IPS DF 6.9 (cell line): ENCODE measurements at regions not wholly inside any gene's neighbourhood (a gene's known extent, or its start where the extent isn't known, plus 50 kb on each side); places are given as distances from the start of the nearest gene placed in this dataset.

Experiments
- DNase-seq: peaks from one replicate; pipeline ENCODE4 v3.0.0-alpha.2; 2013; ENCODE audit warnings: low read depth, low spot score
- H3K27ac ChIP-seq: one replicate; pipeline ENCODE4 v1.5.1; 2013; ENCODE audit warnings: low read length, control low read depth
- H3K27me3 ChIP-seq: 2 replicates; pipeline ENCODE4 v1.6.1; 2013; ENCODE audit warnings: mild to moderate bottlenecking, low read length; ENCODE audit not compliant: control insufficient read depth, insufficient read depth
- H3K36me3 ChIP-seq: 2 replicates; pipeline ENCODE4 v1.6.1; 2013; ENCODE audit warnings: low read length; ENCODE audit not compliant: control insufficient read depth, insufficient read depth
- H3K4me1 ChIP-seq: 2 replicates; pipeline ENCODE4 v1.6.1; 2013; ENCODE audit warnings: low read length; ENCODE audit not compliant: control insufficient read depth, insufficient read depth
- H3K4me3 ChIP-seq: 2 replicates; pipeline ENCODE4 v1.5.1; 2013; ENCODE audit warnings: mild to moderate bottlenecking, low read length
- H3K9me3 ChIP-seq: 2 replicates; pipeline ENCODE4 v1.6.1; 2013; ENCODE audit warnings: low read length, inconsistent platforms; ENCODE audit not compliant: control insufficient read depth, insufficient read depth
- WGBS: extraction: QIAGEN DNeasy Blood & Tissue Kit; methylation state at CpG from one replicate; pipeline ENCODE4 v1.1.7; 2013; ENCODE audit warnings: mixed read lengths, missing lambda C conversion rate; ENCODE audit not compliant: insufficient read length, insufficient coverage; 5-methylcytosine and 5-hydroxymethylcytosine counted together

DNA sequence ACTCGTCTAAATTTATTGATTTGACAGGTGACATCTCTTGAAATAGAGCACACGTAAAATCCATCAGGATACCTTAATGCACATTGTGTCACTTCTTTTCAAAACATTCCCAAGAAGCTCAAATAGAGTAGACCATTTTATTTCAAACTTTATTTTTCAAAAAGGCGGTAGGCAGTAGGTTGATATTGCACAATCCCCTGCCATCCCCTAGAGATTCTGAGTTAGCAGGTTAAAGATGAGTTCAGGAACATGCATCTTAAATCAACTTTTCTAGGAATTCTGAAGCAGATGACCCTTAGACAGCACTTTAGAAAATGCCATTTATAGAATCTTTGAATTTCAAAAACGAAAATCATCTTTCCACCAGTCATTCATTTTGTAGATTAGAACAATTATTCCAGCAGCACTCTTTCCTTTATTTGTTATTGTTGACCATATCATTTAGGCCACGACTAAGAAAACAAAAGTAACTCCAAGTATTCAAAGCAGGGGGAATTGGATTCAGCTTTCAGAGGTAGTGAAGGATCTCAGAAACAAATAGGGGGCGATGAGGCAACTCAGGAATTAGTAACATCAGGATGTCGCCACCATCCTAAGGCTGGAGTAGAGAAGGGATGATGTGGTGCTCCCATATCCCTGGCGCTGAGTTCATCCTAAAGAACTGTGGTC is 198.2 kb upstream of the MCTP2 start:
- no peaks in the 10 kb centered on the region; the same call in 1 of the 2 replicates for H3K4me1 ChIP-seq
- H3K36me3 ChIP-seq: no peaks in the 10 kb centered on the region
- no CpG with 5 or more reads among the region's 8 CpGs for WGBS
- no peak for DNase-seq
- no peaks in the 10 kb centered on the region for H3K9me3 ChIP-seq
- no peak overlapping the region for H3K4me3 ChIP-seq
- H3K27ac ChIP-seq: no peak overlapping the region
- H3K27me3 ChIP-seq: no peaks in the 10 kb centered on the region

DNA sequence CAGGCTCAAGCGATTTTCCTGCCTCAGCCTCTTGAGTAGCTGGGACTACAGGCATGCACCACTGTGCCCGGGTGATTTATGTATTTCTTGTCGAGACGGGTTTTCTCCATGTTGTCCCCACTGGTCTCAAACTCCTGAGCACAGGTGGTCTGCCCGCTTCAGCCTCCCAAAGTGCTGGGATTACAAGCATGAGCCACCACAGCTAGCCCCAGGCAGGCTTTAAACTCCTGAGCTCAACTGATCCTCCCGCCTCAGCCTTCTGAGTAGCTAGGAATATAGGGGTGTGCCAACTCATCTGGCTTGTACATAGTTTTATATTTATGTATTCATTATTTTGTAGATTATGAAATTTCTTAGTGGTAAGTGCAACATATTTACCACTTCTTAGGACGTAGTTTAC is 198.8 kb upstream of the MCTP2 start:
- DNase-seq: no peak
- Histone ChIP-seq H3K27ac (no peak overlapping the region), H3K4me1 (no peaks in the 10 kb centered on the region; the same call in 1 of the 2 replicates), H3K27me3 (no peaks in the 10 kb centered on the region), H3K9me3 (no peaks in the 10 kb centered on the region), H3K4me3 (no peak overlapping the region), H3K36me3 (no peaks in the 10 kb centered on the region)
- no CpG with 5 or more reads among the region's 7 CpGs for WGBS

DNA sequence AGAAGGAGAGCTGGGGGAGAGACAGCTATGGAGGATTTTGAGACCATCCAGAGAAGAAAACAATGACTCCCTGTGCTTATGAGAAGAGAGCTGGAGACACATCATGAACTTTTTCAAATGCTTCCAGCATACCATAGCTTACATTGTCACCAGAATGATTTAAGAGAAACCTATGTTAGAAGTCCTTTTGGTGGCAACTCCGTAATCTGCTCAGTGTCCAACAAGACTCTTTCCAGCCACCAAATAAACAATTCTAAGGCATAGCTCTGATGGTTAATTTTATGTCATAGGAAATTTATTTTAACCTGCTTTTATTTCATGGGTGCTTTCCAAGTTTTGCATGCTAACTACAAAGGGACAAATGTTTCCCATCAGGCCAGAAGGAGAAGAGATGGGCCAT is 200.3 kb upstream of the MCTP2 start:
- H3K27ac ChIP-seq: no peak overlapping the region
- H3K9me3 ChIP-seq: no peaks in the 10 kb centered on the region
- no peak for DNase-seq
- no peak overlapping the region for H3K4me3 ChIP-seq
- H3K27me3 ChIP-seq: no peaks in the 10 kb centered on the region
- no peaks in the 10 kb centered on the region; the same call in 1 of the 2 replicates for H3K4me1 ChIP-seq
- no CpG with 5 or more reads among the region's 1 CpG for WGBS
- no peaks in the 10 kb centered on the region for H3K36me3 ChIP-seq

DNA sequence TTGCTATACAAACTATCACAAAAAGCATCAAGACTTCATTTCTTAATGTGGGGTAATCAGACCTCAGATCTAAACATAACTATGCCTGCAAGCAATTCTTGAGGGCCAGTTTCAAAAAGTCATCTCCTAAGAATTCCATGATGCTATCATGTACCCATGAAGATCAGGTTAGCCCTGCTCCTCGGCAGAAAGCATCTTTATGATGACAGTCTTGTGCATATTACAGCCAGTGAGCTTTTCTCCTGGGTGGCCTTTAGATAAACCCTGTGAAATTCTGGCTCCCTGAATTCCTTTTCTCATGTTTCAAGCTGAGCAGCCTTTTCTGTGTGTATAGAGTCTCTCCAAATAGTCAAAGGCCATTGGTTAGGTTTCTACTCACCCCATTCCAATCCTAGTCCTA is 201.9 kb upstream of the MCTP2 start:
- Histone ChIP-seq H3K27me3 (no peaks in the 10 kb centered on the region), H3K27ac (no peak overlapping the region), H3K36me3 (no peaks in the 10 kb centered on the region), H3K4me1 (no peaks in the 10 kb centered on the region; the same call in 1 of the 2 replicates), H3K4me3 (no peak overlapping the region), H3K9me3 (no peaks in the 10 kb centered on the region)
- DNase-seq: no peak
- no CpG with 5 or more reads among the region's 1 CpG for WGBS

DNA sequence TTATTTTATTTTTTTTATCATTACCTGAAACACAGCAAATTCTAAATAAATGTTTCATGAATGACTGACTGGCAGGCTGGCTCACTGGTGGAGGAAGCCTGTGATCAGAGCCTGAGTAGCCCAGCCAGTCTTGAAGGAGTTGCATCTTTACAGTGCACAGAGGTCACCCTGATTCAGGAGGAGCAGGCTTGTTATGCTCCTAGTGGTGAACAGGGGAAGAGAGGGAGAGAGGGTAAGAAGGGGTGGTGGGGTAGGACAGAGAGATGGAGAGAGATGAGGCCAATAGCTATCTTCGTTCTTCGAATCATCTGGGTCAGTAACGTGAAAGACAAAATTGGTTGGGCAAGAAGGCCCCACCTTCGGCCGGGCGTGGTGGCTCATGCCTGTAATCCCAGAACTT is 202.6 kb upstream of the MCTP2 start:
- Histone ChIP-seq H3K4me3 (no peak overlapping the region), H3K4me1 (no peaks in the 10 kb centered on the region; the same call in 1 of the 2 replicates)

DNA sequence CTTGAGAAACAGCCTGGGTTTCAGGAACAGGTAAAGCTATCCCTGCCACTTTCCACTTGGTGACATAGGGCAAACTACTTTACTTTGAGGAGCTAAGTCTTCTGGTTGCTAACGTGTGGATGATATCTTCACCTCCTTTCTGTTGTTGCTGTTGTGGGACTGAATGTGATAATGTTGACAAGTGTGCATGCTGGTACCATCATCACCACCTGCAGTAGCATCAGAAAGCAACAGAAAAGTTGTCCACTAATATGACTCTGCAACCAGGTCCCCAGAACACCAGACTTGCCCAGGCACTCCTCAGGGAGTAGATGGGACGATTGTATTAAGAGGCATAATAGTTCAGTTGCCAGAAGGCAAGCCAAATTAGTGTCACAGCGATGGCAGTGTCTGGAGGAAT is 203.2 kb upstream of the MCTP2 start:
- H3K4me1 ChIP-seq: no peaks in the 10 kb centered on the region; the same call in 1 of the 2 replicates
- H3K36me3 ChIP-seq: no peaks in the 10 kb centered on the region
- no peak for DNase-seq
- H3K4me3 ChIP-seq: no peak overlapping the region
- H3K27me3 ChIP-seq: no peaks in the 10 kb centered on the region
- H3K27ac ChIP-seq: no peak overlapping the region
- no CpG with 5 or more reads among the region's 3 CpGs for WGBS
- no peaks in the 10 kb centered on the region for H3K9me3 ChIP-seq

More for the DNA sequence above, 202.6 kb upstream of the MCTP2 start:
- no peak overlapping the region for H3K27ac ChIP-seq
- no peaks in the 10 kb centered on the region for H3K36me3 ChIP-seq
- no CpG with 5 or more reads among the region's 6 CpGs for WGBS
- no peaks in the 10 kb centered on the region for H3K27me3 ChIP-seq
- DNase-seq: peak; percentile 1
- no peaks in the 10 kb centered on the region for H3K9me3 ChIP-seq

DNA sequence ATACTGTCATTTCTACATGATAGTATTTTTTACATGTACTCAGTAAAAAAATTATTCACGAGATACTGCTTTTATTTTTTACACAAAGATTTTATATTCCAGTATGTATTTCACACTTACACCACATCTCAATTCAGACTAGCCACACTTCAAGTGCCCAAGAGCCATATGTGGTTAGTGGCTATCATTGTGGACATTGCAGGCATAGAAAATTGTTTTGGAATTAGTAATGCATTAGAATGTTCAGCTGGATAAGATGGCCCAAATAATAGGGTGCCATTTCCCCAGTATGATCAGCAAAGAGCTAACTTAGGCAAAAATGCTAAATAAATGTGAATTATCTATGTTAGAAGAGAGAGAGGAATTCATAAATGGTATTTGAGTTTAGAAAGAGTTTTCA is 203.8 kb upstream of the MCTP2 start:
- Histone ChIP-seq H3K36me3 (no peaks in the 10 kb centered on the region), H3K4me3 (no peak overlapping the region), H3K4me1 (no peaks in the 10 kb centered on the region; the same call in 1 of the 2 replicates), H3K9me3 (no peaks in the 10 kb centered on the region), H3K27ac (no peak overlapping the region), H3K27me3 (no peaks in the 10 kb centered on the region)
- DNase-seq: no peak
- WGBS: no CpG with 5 or more reads among the region's 1 CpG

DNA sequence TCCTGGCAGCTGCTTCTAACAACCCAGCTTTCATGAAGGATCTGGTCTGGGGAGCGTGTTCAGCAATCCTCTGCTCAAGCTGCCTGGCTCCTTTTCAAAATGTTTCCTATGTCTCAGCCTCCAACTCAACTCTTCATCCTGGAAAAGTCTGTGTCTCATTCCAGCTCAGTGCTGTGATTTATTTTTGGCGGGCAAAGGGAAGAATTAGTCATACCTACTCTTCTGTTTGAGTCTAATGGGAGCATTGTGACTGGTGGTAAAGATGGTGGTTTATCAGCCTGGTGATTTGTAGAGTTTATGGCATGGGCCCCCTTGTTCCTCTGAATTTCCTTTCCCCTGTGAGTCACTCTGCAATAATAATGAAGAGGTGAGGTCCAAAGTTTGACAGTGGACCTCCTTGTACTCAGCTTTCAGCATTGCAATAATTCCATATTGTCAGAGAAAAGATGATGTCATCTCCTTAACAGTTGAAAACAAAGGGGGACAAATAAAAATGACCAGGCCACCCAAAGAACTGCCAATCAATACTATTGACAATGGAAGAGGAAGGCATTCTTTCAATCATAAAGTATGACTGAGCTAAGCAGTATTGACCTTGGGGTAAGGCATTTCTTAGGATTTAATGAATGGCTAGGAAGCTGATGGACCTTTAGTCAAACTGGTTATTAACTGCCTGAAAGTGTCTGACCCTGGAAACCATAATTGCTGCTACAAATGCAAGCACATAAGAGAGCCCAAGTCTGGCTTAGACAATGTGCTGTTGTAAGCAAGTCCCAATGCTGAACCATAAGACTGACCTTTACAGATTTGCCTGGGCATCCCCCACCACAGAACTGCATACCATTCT is 204.7 kb upstream of the MCTP2 start:
- no peaks in the 10 kb centered on the region for H3K4me1 ChIP-seq
- no peak overlapping the region for H3K27ac ChIP-seq
- no peak overlapping the region for H3K4me3 ChIP-seq
- no CpG with 5 or more reads among the region's 2 CpGs for WGBS
- DNase-seq: no peak
- H3K36me3 ChIP-seq: no peaks in the 10 kb centered on the region
- no peaks in the 10 kb centered on the region for H3K27me3 ChIP-seq
- H3K9me3 ChIP-seq: no peaks in the 10 kb centered on the region

DNA sequence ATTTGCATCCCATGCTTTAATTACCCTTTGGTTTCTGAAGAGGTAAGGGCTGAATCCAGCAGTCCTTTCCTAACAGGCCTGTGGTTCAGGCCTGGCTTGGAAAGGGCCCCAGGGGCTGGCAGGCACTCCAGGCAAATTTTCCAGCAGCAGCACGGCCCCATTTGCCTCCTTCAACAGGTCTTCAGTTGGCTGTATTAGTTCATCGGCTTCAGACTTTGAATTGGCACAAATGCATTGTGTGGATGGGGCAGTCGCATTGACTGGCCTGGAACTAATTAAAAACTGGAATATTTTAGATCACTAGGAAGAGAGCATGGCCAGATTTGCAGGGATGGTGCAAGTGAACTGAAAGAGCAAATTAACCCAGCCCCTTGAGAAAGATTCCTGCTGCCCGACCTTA is 207.8 kb upstream of the MCTP2 start:
- H3K9me3 ChIP-seq: no peaks in the 10 kb centered on the region
- H3K27ac ChIP-seq: no peak overlapping the region
- WGBS: no CpG with 5 or more reads among the region's 4 CpGs
- H3K36me3 ChIP-seq: no peaks in the 10 kb centered on the region
- H3K27me3 ChIP-seq: no peaks in the 10 kb centered on the region
- no peak for DNase-seq
- H3K4me3 ChIP-seq: no peak overlapping the region
- no peaks in the 10 kb centered on the region for H3K4me1 ChIP-seq

DNA sequence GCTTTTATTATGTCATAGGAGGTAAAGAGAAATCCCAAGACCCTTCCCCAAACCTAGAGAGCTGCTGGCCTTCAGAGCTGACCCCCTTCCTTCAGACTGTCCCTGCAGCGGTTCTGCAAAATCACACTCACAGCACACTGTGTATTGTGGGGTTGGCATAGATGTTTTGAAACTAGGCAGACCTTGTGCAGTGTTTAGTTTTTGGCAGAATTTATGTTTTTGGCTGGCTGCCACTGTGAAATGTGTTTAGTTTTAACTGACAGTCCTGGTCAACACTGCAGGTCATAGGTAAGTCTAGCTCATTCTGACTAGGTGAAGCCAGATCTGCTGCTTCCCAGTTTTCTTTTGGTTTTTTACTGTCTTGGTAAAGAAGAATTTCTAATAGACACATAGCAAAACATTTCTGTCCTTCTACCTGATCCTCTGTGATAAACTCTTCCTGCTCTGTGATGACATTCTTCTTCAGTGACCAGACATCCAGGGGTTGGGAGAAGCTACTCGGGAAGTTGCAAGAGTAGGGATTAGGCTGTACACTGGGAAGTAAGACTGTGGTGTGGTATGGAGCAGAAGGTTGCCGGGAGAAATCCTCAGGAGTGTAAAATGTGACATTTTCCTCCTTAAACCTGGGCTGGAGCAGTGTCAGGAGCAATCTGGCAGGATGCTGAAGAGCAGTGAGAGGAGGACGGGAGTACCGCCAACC is 209.6 kb upstream of the MCTP2 start:
- H3K4me1 ChIP-seq: no peaks in the 10 kb centered on the region
- H3K9me3 ChIP-seq: no peaks in the 10 kb centered on the region
- H3K36me3 ChIP-seq: no peaks in the 10 kb centered on the region
- DNase-seq: no peak
- H3K27ac ChIP-seq: no peak overlapping the region
- WGBS: no CpG with 5 or more reads among the region's 5 CpGs
- H3K27me3 ChIP-seq: no peaks in the 10 kb centered on the region
- H3K4me3 ChIP-seq: no peak overlapping the region
